ENCODE measurements at regions not wholly inside any gene's neighbourhood (a gene's known extent, or its start where the extent isn't known, plus 50 kb on each side); places are given as distances from the start of the nearest gene placed in this dataset.

DNA sequence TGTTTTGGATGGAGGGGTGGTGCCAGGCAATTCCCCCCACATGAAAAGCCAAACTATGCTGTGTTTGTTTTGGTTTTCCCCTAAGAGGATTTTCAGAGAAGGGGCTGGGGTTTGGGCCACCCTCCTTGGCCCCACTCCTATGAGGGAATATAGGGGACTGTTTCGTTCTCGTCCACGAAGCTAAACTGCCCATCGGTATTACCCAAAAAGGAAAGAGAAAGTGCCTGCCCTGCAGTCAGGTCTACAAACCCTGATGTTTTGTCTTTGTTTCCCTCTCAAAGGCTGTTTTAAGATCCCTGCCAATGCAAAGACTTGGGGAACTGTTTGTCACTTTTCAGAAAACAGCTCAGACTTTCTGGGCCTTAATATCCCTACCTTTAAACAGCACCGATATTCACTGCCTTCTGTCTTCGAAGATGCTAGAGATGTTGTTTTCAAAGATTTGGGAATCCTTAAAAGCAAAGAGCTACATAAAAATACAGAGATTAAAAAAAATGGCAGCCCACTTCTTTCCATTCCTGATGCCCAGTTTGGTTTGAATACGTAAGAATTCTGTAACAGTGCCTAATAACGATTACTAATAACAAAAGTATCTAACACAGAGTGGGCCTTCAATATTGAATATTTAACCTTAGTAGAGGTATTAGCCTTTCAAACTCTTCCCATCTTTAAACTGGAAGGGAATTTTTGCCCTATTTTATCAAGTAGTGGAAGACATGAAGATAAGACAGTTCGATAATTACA, 518.4 kb downstream of the MED13L start:
- TF ChIP-seq, protein P1, sequence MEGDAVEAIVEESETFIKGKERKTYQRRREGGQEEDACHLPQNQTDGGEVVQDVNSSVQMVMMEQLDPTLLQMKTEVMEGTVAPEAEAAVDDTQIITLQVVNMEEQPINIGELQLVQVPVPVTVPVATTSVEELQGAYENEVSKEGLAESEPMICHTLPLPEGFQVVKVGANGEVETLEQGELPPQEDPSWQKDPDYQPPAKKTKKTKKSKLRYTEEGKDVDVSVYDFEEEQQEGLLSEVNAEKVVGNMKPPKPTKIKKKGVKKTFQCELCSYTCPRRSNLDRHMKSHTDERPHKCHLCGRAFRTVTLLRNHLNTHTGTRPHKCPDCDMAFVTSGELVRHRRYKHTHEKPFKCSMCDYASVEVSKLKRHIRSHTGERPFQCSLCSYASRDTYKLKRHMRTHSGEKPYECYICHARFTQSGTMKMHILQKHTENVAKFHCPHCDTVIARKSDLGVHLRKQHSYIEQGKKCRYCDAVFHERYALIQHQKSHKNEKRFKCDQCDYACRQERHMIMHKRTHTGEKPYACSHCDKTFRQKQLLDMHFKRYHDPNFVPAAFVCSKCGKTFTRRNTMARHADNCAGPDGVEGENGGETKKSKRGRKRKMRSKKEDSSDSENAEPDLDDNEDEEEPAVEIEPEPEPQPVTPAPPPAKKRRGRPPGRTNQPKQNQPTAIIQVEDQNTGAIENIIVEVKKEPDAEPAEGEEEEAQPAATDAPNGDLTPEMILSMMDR (IDR thresholded peaks at IDR 0.05; ENCODE audit: control insufficient read depth, insufficient read depth, low read depth, low read length, missing control alignments): no peak
- no peak overlapping the region for H3K4me3 ChIP-seq (ENCODE audit: control insufficient read depth, low read depth, low read length)
- DNase-seq (ENCODE audit: low read depth): no peak

DNA sequence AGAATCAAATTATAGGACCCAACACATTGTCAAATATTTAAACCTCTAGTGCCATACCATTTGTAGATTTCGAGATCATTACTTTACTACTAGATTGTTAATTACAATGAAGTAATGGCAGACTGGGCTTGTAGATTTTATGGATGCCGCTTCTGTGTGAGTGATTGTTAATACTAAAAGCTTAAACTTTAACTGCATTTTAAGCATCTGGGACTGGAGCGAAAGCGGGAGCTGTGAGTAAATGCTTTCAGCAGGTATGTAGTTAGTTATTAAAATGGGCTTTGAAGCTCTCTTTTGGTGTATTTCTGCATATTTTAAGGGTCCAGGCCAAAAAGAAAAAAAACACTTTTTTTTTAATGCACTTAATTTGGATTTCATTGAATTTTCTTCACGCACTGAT, 519.3 kb downstream of the MED13L start:
- no peak for DNase-seq (ENCODE audit: low read depth)

GRCh38 chr12:115756804-115757203, 520.7 kb downstream of the MED13L start:
- no peak overlapping the region for H3K4me3 ChIP-seq (ENCODE audit: control insufficient read depth, low read depth, low read length)
- TF ChIP-seq, protein P1 (IDR thresholded peaks at IDR 0.05; ENCODE audit: control insufficient read depth, insufficient read depth, low read depth, low read length, missing control alignments): no peak
- no peak for DNase-seq (ENCODE audit: low read depth)

More for the DNA sequence above, 519.3 kb downstream of the MED13L start:
- TF ChIP-seq, protein P1 (IDR thresholded peaks at IDR 0.05; ENCODE audit: control insufficient read depth, insufficient read depth, low read depth, low read length, missing control alignments): no peak
- H3K4me3 ChIP-seq (ENCODE audit: control insufficient read depth, low read depth, low read length): no peak overlapping the region

DNA sequence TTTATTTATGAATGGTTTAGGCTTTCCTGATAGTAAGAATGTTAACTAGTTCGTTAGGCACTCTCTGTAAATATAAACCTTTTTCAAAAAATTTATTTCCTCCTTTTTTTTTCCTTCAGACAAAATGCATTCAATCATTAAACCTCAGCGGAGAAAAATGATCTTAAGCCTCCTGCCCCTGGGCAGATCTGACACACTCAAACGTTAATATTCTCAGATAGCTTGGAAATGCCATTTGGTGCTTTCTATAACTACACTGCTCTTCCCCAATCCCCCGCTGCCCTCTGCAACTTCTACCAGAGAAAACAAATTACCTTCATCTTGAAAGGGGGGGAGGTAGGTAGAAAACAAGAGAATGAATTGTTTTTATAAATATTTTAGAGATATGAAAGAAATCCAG, 521.2 kb downstream of the MED13L start:
- TF ChIP-seq, protein P1 (IDR thresholded peaks at IDR 0.05; ENCODE audit: control insufficient read depth, insufficient read depth, low read depth, low read length, missing control alignments): no peak
- DNase-seq (ENCODE audit: low read depth): no peak
- H3K4me3 ChIP-seq (ENCODE audit: control insufficient read depth, low read depth, low read length): no peak overlapping the region

DNA sequence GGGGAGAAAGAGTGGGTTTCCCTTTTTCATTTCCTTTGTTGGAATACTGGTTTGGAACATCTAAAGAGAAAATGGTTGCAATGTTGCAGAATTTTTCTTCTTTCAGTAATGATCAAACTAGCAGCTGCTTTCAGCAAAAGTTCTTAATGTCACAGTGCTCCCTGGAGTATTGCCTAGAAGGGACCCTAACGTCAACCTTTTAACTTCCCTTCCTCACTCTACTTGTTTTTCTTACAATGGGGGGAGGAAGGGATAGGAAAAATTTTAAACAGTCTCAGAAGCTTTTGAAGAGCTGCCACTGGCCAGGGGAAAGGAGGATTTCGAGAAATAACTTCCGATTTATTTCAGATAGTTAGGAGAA, 521.8 kb downstream of the MED13L start:
- no peak overlapping the region for H3K4me3 ChIP-seq (ENCODE audit: control insufficient read depth, low read depth, low read length)
- TF ChIP-seq, protein P1 (IDR thresholded peaks at IDR 0.05; ENCODE audit: control insufficient read depth, insufficient read depth, low read depth, low read length, missing control alignments): no peak
- DNase-seq (ENCODE audit: low read depth): no peak

- H3K4me3 ChIP-seq (ENCODE audit: control insufficient read depth, low read depth, low read length): no peak overlapping the region
- DNase-seq (ENCODE audit: low read depth): no peak
- TF ChIP-seq, protein P1 (IDR thresholded peaks at IDR 0.05; ENCODE audit: control insufficient read depth, insufficient read depth, low read depth, low read length, missing control alignments): no peak
Observed at GRCh38 chr12:115755061-115755724, 522.3 kb downstream of the MED13L start.
